Fibroblast of mammary gland (primary cell): ENCODE measurements at regions not wholly inside any gene's neighbourhood (a gene's known extent, or its start where the extent isn't known, plus 50 kb on each side); places are given as distances from the start of the nearest gene placed in this dataset.

Experiments used
- DNase-seq: peaks from one replicate; pipeline ENCODE4 v3.0.0-alpha.2; 2010; ENCODE audit warnings: low read depth
- H3K4me3 ChIP-seq: 2 replicates; pipeline ENCODE4 v1.5.1; 2011; ENCODE audit warnings: low read depth, mild to moderate bottlenecking, low read length, moderate library complexity; ENCODE audit not compliant: control insufficient read depth
- TF ChIP-seq, protein P1 (sequence below): conservative IDR thresholded peaks from 2 replicates; pipeline ENCODE4 v1.5.1; 2011; ENCODE audit warnings: low read depth, low read length, inconsistent platforms; ENCODE audit not compliant: control insufficient read depth, insufficient read depth

DNA sequence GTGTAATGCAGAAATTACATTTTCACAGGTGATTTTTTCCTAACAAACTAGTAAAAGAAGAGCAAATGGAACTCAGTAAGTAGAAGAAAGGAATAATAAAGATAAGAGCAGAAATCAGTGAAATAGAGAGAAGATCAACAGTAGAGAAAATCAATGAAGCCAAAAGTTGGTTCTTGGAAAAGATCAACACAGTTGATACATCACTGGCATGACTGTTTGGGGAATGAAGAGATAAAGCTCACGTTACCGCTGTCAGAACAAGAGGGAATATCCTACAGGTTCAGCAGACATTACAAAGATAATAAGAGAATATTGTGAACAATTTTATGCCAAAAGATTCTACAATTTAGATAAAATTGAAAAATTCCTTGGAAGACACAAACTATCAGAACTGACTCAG is 146.4 kb downstream of the ACTR3B start:
- no peak for DNase-seq
- no peak overlapping the region for H3K4me3 ChIP-seq
- TF ChIP-seq, protein P1, sequence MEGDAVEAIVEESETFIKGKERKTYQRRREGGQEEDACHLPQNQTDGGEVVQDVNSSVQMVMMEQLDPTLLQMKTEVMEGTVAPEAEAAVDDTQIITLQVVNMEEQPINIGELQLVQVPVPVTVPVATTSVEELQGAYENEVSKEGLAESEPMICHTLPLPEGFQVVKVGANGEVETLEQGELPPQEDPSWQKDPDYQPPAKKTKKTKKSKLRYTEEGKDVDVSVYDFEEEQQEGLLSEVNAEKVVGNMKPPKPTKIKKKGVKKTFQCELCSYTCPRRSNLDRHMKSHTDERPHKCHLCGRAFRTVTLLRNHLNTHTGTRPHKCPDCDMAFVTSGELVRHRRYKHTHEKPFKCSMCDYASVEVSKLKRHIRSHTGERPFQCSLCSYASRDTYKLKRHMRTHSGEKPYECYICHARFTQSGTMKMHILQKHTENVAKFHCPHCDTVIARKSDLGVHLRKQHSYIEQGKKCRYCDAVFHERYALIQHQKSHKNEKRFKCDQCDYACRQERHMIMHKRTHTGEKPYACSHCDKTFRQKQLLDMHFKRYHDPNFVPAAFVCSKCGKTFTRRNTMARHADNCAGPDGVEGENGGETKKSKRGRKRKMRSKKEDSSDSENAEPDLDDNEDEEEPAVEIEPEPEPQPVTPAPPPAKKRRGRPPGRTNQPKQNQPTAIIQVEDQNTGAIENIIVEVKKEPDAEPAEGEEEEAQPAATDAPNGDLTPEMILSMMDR: no peak

DNA sequence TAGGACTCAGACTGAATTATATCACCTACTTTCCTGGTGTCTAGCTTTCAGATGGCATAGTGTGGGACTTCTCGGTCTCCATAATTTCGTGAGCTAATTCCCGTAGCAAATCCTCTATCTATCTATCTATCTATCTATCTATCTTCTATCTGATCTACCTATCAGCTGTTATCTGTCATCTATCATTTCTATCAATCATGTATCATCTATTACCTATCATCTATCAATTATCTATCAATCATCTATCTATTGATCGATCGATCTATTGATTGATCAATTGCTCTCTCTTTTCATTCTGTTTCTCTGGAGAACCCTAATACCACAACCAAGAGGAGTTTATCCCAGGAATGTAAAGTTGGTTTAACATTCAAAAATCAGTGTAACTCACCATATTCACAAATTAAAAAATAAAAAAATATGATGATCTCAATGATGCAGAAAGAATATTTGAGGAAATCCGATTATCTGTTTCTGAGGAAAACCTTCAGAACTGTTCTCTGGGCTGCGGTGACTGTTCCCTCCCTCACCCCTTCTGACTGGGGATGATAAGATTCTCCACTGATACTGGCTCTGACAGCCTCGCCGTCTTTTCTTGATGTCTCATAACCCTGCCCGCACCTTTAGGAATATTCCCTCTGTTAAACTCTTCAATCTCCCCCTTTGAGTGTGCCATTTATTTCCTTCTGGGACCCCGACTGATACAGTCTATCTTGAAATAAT is 147.7 kb downstream of the ACTR3B start:
- DNase-seq: no peak
- no peak overlapping the region for H3K4me3 ChIP-seq
- TF ChIP-seq, protein P1: no peak

DNA sequence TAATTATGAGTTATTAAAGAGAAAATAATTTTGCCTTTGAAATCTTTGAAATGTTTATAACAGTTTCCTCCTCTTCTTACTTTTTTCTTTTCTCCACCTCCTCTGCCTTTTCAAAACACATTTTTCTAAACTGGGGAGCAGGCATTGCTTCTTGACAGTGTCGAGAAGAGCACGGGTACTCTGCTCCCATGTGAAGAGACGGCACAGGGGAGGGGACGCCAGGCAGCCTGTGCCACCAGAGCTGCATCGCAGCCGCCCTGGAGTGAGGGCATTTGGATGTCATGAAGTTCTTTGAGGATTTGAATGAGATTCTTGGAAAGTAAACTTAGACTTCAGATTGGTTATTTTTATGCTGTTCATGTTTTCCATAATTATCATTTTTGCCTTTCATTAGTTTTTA is 149.7 kb downstream of the ACTR3B start:
- TF ChIP-seq, protein P1: no peak
- no peak for DNase-seq
- H3K4me3 ChIP-seq: no peak overlapping the region

DNA sequence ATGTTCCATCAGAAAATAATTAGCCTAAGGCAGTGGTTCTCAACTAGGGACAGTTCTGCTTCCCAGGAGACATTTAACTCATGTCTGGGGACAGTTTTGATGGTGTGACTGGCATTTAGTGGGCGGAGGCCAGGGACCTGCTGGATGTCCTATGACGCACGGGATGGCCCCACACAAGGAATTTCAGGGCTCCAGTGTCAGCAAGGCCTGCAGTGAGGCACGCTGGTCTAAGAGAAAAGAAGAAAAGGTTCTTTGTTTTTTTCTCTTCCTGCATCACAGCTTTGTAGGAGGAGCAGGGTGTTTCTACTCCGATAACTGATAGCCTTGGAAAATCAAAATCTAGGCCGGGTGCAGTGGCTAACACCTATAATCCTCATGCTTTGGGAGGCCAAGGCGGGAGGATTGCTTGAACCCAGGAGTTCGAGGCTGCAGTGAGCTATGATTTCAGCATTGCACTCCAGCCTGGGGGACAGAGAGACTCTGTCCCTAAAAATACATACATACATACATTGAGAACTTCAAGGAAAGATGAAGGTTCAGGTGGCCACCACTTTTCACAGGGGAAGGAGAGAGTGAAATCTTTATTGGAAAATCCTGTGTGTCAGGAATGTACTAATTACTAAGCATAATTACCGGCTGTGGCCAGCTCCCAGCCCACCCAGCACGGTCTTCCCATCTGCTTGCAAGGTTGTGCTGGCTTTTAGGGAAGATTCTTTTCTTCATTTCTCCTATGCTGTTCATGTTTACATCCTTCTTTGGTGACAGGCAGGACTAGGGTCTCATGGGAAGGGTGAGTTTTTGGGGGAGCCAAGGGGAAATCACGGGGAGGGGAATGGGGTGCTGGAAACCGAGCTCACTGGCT is 150.4 kb downstream of the ACTR3B start:
- H3K4me3 ChIP-seq: no peak overlapping the region
- no peak for DNase-seq
- TF ChIP-seq, protein P1: no peak

DNA sequence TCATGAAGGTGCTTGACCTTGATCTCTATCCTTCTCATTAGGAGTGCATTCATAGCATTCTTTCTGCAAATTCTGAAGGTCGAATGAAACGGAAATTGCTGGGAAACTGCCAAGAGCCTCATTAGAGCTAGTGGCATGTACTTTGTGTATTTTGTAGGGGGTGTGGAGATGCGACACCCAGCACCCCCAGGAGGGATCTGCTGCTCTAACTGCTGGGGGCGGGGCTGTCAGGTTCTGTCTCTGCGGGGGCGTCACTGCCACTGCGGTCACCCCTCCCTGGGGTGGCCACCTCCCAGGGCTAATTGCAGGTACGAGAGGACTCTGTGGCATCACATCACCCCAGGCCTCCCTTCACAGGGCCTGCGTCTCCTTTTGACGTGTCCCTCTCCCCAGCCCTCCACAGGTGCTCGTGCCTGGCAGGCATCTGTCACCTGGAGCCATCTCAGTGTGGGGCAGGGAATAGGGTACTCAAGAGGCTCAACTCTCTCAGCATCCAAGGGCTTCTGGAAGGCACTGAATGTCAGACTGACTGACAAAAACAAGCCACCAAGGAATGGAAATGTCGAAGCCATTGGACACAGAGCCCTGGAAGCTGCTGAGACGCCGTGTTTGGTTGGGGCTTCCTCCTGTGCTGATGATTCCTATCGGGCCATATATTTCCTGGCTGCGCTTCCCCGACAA is 151.1 kb downstream of the ACTR3B start:
- no peak overlapping the region for H3K4me3 ChIP-seq
- DNase-seq: no peak
- TF ChIP-seq, protein P1: no peak

DNA sequence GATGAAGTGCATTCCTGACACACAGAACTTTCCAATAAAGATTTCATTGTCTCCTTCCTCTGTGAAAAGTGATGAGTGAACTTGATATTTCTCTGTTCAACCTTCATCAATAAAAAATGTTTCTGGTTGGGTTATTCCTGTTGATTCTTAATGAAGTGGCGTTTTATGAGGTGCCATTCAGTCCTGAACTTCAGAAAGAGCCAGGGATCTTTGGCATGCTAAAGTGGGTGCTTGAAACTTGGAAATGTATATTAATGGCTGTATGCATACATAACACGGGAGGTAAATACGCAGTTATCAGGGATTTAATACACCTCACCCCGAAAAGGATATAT is 151.6 kb downstream of the ACTR3B start:
- no peak overlapping the region for H3K4me3 ChIP-seq
- DNase-seq: no peak
- TF ChIP-seq, protein P1: no peak
